ENCODE measurements at regions not wholly inside any gene's neighbourhood (a gene's known extent, or its start where the extent isn't known, plus 50 kb on each side); places are given as distances from the start of the nearest gene placed in this dataset.

DNA sequence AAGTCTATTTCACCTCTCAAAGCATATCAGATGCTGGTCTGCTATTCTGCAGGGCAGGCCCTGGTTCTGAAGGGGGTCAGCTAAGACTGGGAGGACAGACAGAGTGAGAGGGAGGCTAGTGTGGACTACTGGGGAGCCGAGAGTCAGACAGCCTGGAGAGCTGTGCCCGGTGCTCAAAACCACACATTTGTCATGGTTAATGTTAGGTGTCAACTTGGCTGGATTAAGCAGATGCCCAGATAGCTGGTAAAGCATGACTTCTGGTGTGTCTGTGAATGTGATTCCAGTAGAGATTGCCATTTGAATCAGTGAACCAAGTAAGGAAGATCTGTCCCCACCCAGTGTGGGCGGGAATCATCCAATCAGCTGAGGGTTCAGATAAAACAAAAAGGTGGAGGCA lies 102.6 kb downstream of the SNX19 start:
- ATAC-seq: no peak

DNA sequence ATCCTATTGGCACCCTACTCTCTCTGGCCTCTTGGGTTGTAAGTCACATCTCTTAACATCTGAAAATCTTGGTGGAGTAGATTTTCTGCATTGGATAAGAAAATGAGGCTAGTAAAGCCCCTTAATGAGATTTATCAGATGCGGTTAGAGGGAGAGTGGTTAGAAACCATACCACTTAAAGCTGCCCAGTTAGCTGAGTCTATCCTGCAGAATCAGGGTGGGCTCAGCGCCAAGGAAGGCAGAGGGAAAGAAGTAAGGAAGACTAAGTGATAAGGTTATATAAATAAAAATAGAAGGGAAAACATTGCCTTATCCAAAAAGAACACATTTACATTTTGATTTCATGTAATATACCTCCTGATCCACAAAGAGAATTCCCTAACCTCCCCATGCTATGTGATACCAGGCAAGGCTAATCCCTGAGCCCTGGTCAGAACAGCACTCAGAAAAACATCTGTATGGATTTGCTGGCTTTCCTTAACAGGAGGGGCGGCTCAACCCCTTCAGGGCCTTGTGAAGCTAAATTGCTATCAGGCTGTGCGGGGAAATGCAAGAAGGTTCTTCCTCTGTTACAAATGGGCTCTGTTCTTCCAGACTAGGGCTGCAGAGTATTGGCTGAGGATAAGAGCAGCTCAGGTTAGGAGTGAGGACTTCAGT lies 101.7 kb downstream of the SNX19 start:
- ATAC-seq: no peak

DNA sequence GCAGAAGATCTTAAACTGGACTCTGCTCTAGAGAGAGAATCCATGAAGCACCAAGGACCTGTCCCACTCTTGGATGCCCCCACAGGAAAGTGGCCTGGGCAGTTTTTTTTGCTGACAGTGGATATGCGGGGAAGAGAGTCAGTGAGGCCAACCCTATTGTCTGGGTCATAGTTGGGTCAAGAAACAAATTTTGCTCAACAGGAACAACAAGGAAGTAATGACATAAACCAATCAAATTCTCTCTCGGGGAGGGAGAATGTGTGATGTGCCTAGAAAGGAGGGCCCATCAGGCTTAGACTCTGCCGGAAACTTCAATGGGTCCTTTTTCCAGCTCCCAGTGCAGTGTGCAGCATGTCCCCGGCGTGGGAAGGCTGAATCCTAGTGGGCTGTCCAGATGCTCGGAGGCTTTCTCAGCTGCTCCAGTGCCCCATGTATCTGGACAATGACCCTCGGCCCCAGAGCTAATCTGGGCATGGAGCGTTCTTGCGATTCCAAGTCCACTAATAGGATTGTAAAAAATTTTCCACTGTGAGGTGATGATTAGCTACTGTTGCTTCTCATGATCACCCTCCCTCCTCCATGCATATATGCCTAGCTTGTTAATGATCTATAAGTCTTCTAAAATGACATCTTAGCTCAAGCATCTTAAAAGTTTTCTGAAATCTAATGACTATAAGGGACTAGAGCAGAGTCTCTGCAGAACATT lies 101.0 kb downstream of the SNX19 start:
- peak; percentile 60 for ATAC-seq

DNA sequence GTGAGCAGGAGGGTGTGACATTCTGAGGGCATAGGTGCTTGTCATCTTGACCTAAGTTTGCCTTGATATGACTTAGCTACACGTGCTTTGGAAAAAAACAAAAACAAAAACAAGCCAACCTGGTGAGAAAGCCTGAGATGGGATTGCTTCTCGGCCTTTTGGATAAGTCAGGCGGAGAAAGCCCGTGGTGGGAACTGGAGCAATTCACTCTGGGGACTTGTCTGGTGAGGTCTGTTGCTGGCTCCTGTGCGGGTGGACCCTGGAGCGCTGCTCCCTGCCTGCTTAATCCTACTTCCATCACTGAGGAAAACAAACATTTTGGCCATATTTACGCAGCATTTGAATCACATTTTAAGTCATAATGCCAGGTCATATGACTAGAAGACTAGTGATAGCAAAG lies 100.3 kb downstream of the SNX19 start:
- ATAC-seq: no peak

DNA sequence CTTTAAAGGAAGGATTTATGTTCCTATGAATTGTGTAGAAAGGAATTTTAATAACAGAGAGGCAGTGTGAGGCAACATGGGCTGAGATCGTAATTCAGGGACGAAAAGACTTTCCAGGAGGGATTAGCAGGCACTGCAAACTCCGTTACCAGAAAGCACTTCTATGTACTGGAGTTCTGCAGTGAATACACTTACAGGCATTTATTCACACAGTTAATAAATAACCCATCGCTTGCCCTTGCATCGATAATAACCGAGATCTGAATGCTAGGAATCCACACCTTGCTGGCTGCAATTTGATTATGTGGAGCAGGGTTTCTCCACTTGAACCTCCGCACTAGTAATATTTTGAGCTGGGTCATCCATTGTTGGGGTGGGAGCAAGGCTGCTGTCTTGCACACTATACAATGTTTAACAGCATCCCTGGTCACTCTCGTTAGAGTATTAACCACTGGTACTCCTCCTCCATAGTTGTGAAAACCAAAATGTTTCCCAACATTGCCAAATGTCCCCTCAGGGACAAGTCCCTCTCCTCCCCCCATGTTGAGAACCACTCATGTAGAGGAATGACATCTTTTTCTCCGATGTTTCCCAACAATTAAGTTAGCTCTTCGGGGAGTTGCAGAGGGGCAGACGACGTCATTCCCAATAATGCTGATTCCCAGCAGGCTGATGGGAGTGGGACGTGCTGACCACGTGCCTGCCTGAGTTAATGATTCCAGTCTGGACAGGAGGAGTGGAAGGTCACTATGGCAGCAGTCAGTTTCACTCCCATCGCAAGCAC lies 99.5 kb downstream of the SNX19 start:
- no peak for ATAC-seq

DNA sequence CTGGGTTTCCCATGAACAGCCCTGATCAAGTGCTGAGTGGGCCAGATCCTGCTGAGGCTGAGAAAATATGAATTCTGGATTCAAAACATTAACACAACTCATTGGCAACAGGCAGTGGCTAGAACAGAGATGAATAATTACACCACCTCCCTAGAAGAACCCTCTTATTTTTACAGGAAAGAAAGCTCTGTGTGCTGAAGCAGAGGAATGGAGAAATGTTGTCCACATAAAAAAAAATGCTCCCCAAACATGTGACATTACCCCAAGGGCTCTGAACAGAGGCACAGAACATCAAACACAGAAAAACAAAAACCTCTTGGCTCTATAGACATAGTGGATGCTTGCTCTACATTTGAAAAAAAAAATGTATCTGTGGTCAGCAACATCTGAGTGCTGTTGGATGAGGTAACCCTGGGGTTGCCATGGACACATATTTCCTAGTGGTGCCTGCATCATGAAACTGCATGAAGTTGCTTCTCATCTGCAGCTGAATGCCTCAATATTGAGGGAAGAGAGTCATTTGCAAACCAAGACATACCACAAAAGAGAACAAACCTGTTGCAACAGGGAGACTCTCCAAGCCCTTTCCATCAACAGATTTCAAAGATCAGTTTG lies 98.8 kb downstream of the SNX19 start:
- ATAC-seq: no peak

DNA sequence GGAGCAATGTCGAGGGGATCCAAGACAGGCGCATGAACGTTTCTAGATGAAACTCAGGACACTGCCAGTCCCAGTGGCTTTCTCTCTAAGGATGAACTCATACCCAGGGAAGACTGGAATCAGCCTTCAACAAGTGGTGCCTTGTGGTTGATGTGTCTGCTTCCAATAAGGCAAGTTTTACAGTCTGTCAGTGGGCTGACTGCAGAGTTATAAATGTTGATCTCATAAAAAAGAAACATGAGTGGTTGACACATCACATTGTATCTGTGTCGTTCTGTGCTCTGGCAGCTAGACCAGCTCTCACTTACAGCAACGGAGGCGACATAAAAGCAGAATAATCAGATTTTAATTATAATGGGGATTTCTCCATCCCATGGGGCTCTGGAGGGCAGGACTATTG lies 96.7 kb downstream of the SNX19 start:
- no peak for ATAC-seq

Measured in esophagus mucosa (tissue), 1 donor.